HepG2 (cell line): ENCODE measurements at regions not wholly inside any gene's neighbourhood (a gene's known extent, or its start where the extent isn't known, plus 50 kb on each side); places are given as distances from the start of the nearest gene placed in this dataset.

Source experiments
- CEBPG ChIP-seq: IDR thresholded peaks from 2 replicates; pipeline ENCODE4 v1.6.1; 2016
- EP300 ChIP-seq, 3 experiments: sonication (generic) in 1 of 3; formaldehyde crosslinking in 1 of 3; IDR thresholded peaks; 2 replicates each; pipeline versions ENCODE4 v1.5.1 to v1.6.1; 2011 to 2020; ENCODE audit warnings: low read depth in 2 of 3, low read length in 2 of 3, borderline replicate concordance in 1 of 3, improper control_type of control experiment in 1 of 3, mild to moderate bottlenecking in 1 of 3, missing genetic modification reagents in 1 of 3, moderate library complexity in 1 of 3
- FOXP1 ChIP-seq, 2 experiments: fragments of 450-650 bp in 1 of 2; IDR thresholded peaks; 2 replicates each; pipeline ENCODE4 v1.6.1; 2017 to 2018; ENCODE audit warnings: antibody characterized with exemption in 1 of 2
- GLI4 ChIP-seq: sonication (generic); formaldehyde crosslinking; IDR thresholded peaks from 2 replicates; pipeline ENCODE4 v1.5.1; 2020; ENCODE audit warnings: missing genetic modification reagents, mild to moderate bottlenecking, moderate library complexity, borderline replicate concordance
- HHEX ChIP-seq: IDR thresholded peaks from 2 replicates; pipeline ENCODE4 v1.6.1; 2016; ENCODE audit warnings: control low read depth
- IKZF5 ChIP-seq: IDR thresholded peaks from 2 replicates; pipeline ENCODE4 v1.6.1; 2018; ENCODE audit warnings: missing genetic modification reagents, mild to moderate bottlenecking, missing compliant biosample characterization
- MEIS2 ChIP-seq: sonication (generic); formaldehyde crosslinking; IDR thresholded peaks from 2 replicates; pipeline ENCODE4 v1.9.0; 2021; ENCODE audit warnings: mild to moderate bottlenecking, missing genetic modification reagents
- MIER2 ChIP-seq: IDR thresholded peaks from 2 replicates; pipeline ENCODE4 v1.6.1; 2016; ENCODE audit warnings: missing biosample characterization, missing genetic modification reagents
- MTF1 ChIP-seq: sonication (generic); formaldehyde crosslinking; IDR thresholded peaks from 2 replicates; pipeline ENCODE4 v1.5.0; 2020; ENCODE audit warnings: missing genetic modification reagents
- POLR2G ChIP-seq: fragments of 200-400 bp; formaldehyde crosslinking; IDR thresholded peaks from 2 replicates; pipeline ENCODE4 v1.6.1; 2018; ENCODE audit warnings: mild to moderate bottlenecking, low read depth, low read length, moderate library complexity
- SIN3A ChIP-seq: IDR thresholded peaks from 2 replicates; pipeline ENCODE4 v1.6.1; 2011; ENCODE audit warnings: low read depth, mild to moderate bottlenecking, control low read depth, low read length, borderline replicate concordance
- SRY ChIP-seq: sonication (generic); formaldehyde crosslinking; IDR thresholded peaks from 2 replicates; pipeline ENCODE4 v1.8.0; 2022; ENCODE audit warnings: mild to moderate bottlenecking, missing genetic modification reagents
- ZBTB49 ChIP-seq: sonication (generic); formaldehyde crosslinking; IDR thresholded peaks from 2 replicates; pipeline ENCODE4 v1.4.0; 2020; ENCODE audit warnings: missing genetic modification reagents, borderline replicate concordance
- ZFAT ChIP-seq: sonication (generic); formaldehyde crosslinking; conservative IDR thresholded peaks from 2 replicates; pipeline ENCODE4 v1.8.1; 2023; ENCODE audit warnings: missing genetic modification reagents, inconsistent platforms
- ZNF143 ChIP-seq: sonication (generic); formaldehyde crosslinking; IDR thresholded peaks from 2 replicates; pipeline ENCODE4 v1.4.0; 2020; ENCODE audit warnings: missing genetic modification reagents
- ZNF180 ChIP-seq: sonication (generic); formaldehyde crosslinking; IDR thresholded peaks from 2 replicates; pipeline ENCODE4 v1.4.0; 2020; ENCODE audit warnings: low read depth, missing genetic modification reagents, borderline replicate concordance
- ZNF235 ChIP-seq: sonication (generic); formaldehyde crosslinking; IDR thresholded peaks from 2 replicates; pipeline ENCODE4 v1.8.1; 2023; ENCODE audit warnings: mild to moderate bottlenecking, missing genetic modification reagents, borderline replicate concordance
- ZNF496 ChIP-seq: sonication (generic); formaldehyde crosslinking; IDR thresholded peaks from 2 replicates; pipeline ENCODE4 v1.8.1; 2023; ENCODE audit warnings: mild to moderate bottlenecking, moderate library complexity, missing genetic modification reagents; ENCODE audit not compliant: insufficient replicate concordance
- ZNF574 ChIP-seq: sonication (generic); formaldehyde crosslinking; IDR thresholded peaks from 2 replicates; pipeline ENCODE4 v1.4.0; 2020; ENCODE audit warnings: missing genetic modification reagents
- ZNF605 ChIP-seq: sonication (generic); formaldehyde crosslinking; IDR thresholded peaks from 2 replicates; pipeline ENCODE4 v1.8.0; 2022; ENCODE audit warnings: mild to moderate bottlenecking, missing genetic modification reagents
- ZNF691 ChIP-seq: sonication (generic); formaldehyde crosslinking; IDR thresholded peaks from 2 replicates; pipeline ENCODE4 v1.4.0; 2020; ENCODE audit warnings: missing genetic modification reagents, low read depth, mild to moderate bottlenecking, borderline replicate concordance

- TF ChIP-seq ZFAT (no peak), POLR2G (no peak), EP300 (IDR thresholded peaks at IDR 0.05; ENCODE audit: low read depth in 2 of 2, low read length in 2 of 2) (peak in 1 of 2 experiments; percentile 87; a peak in 2 of 4 replicates), EP300 (CRISPR knock-in tag; IDR thresholded peaks at IDR 0.05; ENCODE audit: borderline replicate concordance) (no peak), ZNF605 (CRISPR knock-in tag) (peak; percentile 87), MIER2 (CRISPR knock-in tag) (peak; percentile 73; the same call in 1 of the 2 replicates), HHEX (CRISPR knock-in tag) (peak; percentile 97), MTF1 (CRISPR knock-in tag) (no peak), FOXP1 (IDR thresholded peaks at IDR 0.05) (no peak), FOXP1 (CRISPR knock-in tag; IDR thresholded peaks at IDR 0.05) (peak; percentile 97), CEBPG (CRISPR knock-in tag) (no peak), SIN3A (no peak), MEIS2 (CRISPR knock-in tag) (peak; percentile 98), GLI4 (CRISPR knock-in tag) (no peak), ZNF574 (peak; percentile 44), ZNF496 (CRISPR knock-in tag) (no peak), ZBTB49 (no peak), ZNF235 (CRISPR knock-in tag) (no peak), IKZF5 (peak; percentile 61; the same call in 1 of the 2 replicates), ZNF691 (no peak), SRY (no peak), ZNF143 (CRISPR knock-in tag) (no peak), ZNF180 (no peak)
These were observed 117.1 kb upstream of the COX10 start (continued) for GRCh38 chr17:13952009-13952750.
